K562 (cell line): ENCODE measurements at regions not wholly inside any gene's neighbourhood (a gene's known extent, or its start where the extent isn't known, plus 50 kb on each side); places are given as distances from the start of the nearest gene placed in this dataset.

ENCODE experiments used
- HDAC2 ChIP-seq: fragments of 450-650 bp; IDR thresholded peaks from 2 replicates; pipeline ENCODE4 v1.6.1; 2016; ENCODE audit warnings: mild to moderate bottlenecking
- RCOR1 ChIP-seq, 2 experiments: IDR thresholded peaks; 2 replicates each; pipeline ENCODE4 v1.6.1; 2012; ENCODE audit warnings: low read depth in 2 of 2, low read length in 2 of 2, borderline replicate concordance in 1 of 2, improper control_type of control experiment in 1 of 2
- TAF1 ChIP-seq: IDR thresholded peaks from 2 replicates; pipeline ENCODE4 v1.6.1; 2011; ENCODE audit warnings: mild to moderate bottlenecking, low read length, moderate library complexity; ENCODE audit not compliant: insufficient read depth, control insufficient read depth, severe bottlenecking; ENCODE audit errors: extremely low read depth

GRCh38 chr2:4973354-4973753 is 718.8 kb upstream of the SOX11 start:
- TF ChIP-seq HDAC2, result no peak
- TF ChIP-seq TAF1, result no peak
- TF ChIP-seq RCOR1 (IDR thresholded peaks at IDR 0.05; ENCODE audit: borderline replicate concordance in 1 of 2, low read depth in 2 of 2, low read length in 2 of 2), result no peak
